OCI-LY7 (cell line): ENCODE measurements at regions not wholly inside any gene's neighbourhood (a gene's known extent, or its start where the extent isn't known, plus 50 kb on each side); places are given as distances from the start of the nearest gene placed in this dataset.

ENCODE experiments used
- BruUV-seq: library from RNA; stranded (reverse); fragments of 400-500 nt; replicated peaks from 2 replicates; lab custom pipeline; 2021; lab: Mats Ljungman, UMichigan
- CTCF ChIA-PET: fragments of 300-600 bp; sonication (Branson Sonifier 250); formaldehyde crosslinking; loops from one replicate; lab custom pipeline; 2022; ENCODE audit warnings: antibody characterized with exemption; ENCODE audit not compliant: unreplicated experiment; lab: Charles Lee
- POLR2A ChIA-PET: fragments of 300-600 bp; sonication (Branson Sonifier 250); formaldehyde crosslinking; loops from one replicate; lab custom pipeline; 2022; ENCODE audit warnings: antibody characterized with exemption; lab: Charles Lee
- DNase-seq: peaks from one replicate; pipeline ENCODE4 v3.0.0-alpha.2; 2015; ENCODE audit warnings: low spot score
- H2AFZ ChIP-seq: fragments of 200-600 bp; sonication (generic), shearing (Covaris generic); 2 replicates; pipeline ENCODE4 v1.6.1; 2014; ENCODE audit warnings: mild to moderate bottlenecking, antibody characterized with exemption, low read length, moderate library complexity
- H3K27ac ChIP-seq: fragments of 200-600 bp; sonication (generic); 2 replicates; pipeline ENCODE4 v1.5.1; 2014; ENCODE audit warnings: mixed run types, low read depth, mild to moderate bottlenecking, moderate library complexity, low read length, inconsistent platforms; ENCODE audit not compliant: poor library complexity, severe bottlenecking
- H3K36me3 ChIP-seq: fragments of 200-600 bp; sonication (generic); 2 replicates; pipeline ENCODE4 v1.6.1; 2014; ENCODE audit warnings: mild to moderate bottlenecking, antibody characterized with exemption, low read length, moderate library complexity, mixed read lengths; ENCODE audit not compliant: insufficient read depth
- H3K4me1 ChIP-seq: fragments of 200-600 bp; sonication (generic); 2 replicates; pipeline ENCODE4 v1.5.1; 2014; ENCODE audit warnings: mild to moderate bottlenecking, low read length; ENCODE audit not compliant: insufficient read depth, poor library complexity, severe bottlenecking
- H3K4me2 ChIP-seq: fragments of 200-600 bp; sonication (generic); 2 replicates; pipeline ENCODE4 v1.6.1; 2014; ENCODE audit warnings: mild to moderate bottlenecking, low read length
- H3K4me3 ChIP-seq: fragments of 200-600 bp; sonication (generic); 2 replicates; pipeline ENCODE4 v1.5.1; 2014; ENCODE audit warnings: mild to moderate bottlenecking, low read depth, low read length; ENCODE audit not compliant: poor library complexity, severe bottlenecking
- H3K79me2 ChIP-seq: fragments of 200-600 bp; sonication (generic); 2 replicates; pipeline ENCODE4 v1.6.1; 2016; ENCODE audit warnings: low read depth, mild to moderate bottlenecking, low read length, moderate library complexity, mixed read lengths; ENCODE audit not compliant: insufficient read depth
- H3K9me2 ChIP-seq: fragments of 200-600 bp; sonication (generic); 2 replicates; pipeline ENCODE4 v1.6.1; 2016; ENCODE audit warnings: mild to moderate bottlenecking, low read length, mixed read lengths; ENCODE audit not compliant: insufficient read depth
- H3K9me3 ChIP-seq: fragments of 200-600 bp; sonication (generic); 2 replicates; pipeline ENCODE4 v1.6.1; 2014; ENCODE audit warnings: mild to moderate bottlenecking, mixed run types, low read length, mixed read lengths
- H4K20me1 ChIP-seq: fragments of 200-600 bp; sonication (generic); 2 replicates; pipeline ENCODE4 v1.6.1; 2014; ENCODE audit warnings: mild to moderate bottlenecking, antibody characterized with exemption, low read length, moderate library complexity, mixed read lengths; ENCODE audit not compliant: insufficient read depth
- EZH2phosphoT487 ChIP-seq: fragments of 200-600 bp; sonication (generic); IDR thresholded peaks from 2 replicates; pipeline ENCODE4 v1.6.1; 2018; ENCODE audit warnings: low read depth, borderline replicate concordance, mild to moderate bottlenecking, mixed run types, antibody characterized with exemption, low read length, moderate library complexity, mixed read lengths
- intact Hi-C: fragments of 100-400 bp; cut with micrococcal nuclease; formaldehyde crosslinking; loops from one replicate; pipeline ENCODE4 v1.10.0; 2022; ENCODE audit not compliant: unreplicated experiment
- TF ChIP-seq, protein P1 (sequence below): fragments of 200-600 bp; sonication (generic); conservative IDR thresholded peaks from 2 replicates; pipeline ENCODE4 v1.5.1; 2014; ENCODE audit warnings: mild to moderate bottlenecking, antibody characterized with exemption, low read length, moderate library complexity, mixed read lengths

DNA sequence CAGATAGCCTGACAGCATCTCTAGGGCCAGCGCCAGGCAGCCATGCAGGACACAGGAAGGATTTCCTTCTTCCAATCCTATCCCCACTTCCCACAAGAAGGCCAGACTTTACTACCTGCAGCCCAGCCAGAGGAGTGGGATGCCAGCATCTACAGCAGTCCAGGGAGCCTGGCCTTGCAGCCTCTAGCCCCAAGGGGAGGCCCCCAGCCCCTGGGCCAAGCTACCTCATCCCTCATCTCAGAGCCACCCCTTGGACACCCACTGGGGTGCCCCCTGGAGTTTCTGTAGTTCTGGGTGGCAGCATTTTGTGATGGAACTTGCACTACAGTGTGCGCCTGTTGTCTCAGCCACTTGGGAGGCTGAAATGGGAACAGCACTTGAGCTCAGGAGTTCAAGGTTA is 170.8 kb upstream of the PODXL start:
- Histone ChIP-seq H3K4me2 (no peak overlapping the region), H3K27ac (no peak overlapping the region), H3K4me3 (no peak overlapping the region), H3K4me1 (no peaks in the 10 kb centered on the region), H3K9me2 (no peaks in the 10 kb centered on the region), H3K9me3 (no peaks in the 10 kb centered on the region), H4K20me1 (no peaks in the 10 kb centered on the region), H3K79me2 (no peaks in the 10 kb centered on the region), H2AFZ (no peak overlapping the region), H3K36me3 (no peaks in the 10 kb centered on the region)
- ChIA-PET CTCF (no interaction called here), POLR2A (no interaction called here)
- intact Hi-C loops, result no loop called here
- no peak for TF ChIP-seq EZH2phosphoT487
- TF ChIP-seq, protein P1, sequence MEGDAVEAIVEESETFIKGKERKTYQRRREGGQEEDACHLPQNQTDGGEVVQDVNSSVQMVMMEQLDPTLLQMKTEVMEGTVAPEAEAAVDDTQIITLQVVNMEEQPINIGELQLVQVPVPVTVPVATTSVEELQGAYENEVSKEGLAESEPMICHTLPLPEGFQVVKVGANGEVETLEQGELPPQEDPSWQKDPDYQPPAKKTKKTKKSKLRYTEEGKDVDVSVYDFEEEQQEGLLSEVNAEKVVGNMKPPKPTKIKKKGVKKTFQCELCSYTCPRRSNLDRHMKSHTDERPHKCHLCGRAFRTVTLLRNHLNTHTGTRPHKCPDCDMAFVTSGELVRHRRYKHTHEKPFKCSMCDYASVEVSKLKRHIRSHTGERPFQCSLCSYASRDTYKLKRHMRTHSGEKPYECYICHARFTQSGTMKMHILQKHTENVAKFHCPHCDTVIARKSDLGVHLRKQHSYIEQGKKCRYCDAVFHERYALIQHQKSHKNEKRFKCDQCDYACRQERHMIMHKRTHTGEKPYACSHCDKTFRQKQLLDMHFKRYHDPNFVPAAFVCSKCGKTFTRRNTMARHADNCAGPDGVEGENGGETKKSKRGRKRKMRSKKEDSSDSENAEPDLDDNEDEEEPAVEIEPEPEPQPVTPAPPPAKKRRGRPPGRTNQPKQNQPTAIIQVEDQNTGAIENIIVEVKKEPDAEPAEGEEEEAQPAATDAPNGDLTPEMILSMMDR, result no peak
- DNase-seq, result no peak
- BruUV-seq, result no TSS peak

DNA sequence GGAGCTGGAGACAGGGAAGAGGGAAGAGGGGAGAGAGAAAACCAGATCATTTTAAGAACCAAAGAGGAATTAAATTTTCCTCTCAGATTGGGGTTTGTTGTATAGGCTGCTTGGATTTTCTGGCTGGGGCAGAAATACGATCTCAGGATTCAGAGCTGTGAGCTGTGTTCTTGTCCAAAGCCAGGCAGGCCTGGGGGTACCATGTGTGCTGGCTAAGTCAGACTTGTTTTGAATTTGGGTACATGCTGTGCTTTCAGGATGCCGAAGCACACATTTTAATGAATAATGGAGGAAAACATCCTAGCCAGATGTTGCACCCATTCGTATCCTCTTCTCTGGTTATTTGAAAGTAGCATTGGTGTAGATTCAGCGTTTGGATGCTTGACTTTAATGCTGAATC is 170.3 kb upstream of the PODXL start:
- no peak for DNase-seq
- ChIA-PET POLR2A (no interaction called here), CTCF (no interaction called here)
- Histone ChIP-seq H3K4me3 (no peak overlapping the region), H3K9me3 (no peaks in the 10 kb centered on the region), H3K36me3 (no peaks in the 10 kb centered on the region), H3K9me2 (no peaks in the 10 kb centered on the region), H3K4me2 (no peak overlapping the region), H3K79me2 (no peaks in the 10 kb centered on the region), H2AFZ (no peak overlapping the region), H3K27ac (no peak overlapping the region), H3K4me1 (no peaks in the 10 kb centered on the region), H4K20me1 (no peaks in the 10 kb centered on the region)
- TF ChIP-seq, protein P1, result no peak
- no peak for TF ChIP-seq EZH2phosphoT487
- intact Hi-C loops, result no loop called here
- no TSS peak for BruUV-seq

DNA sequence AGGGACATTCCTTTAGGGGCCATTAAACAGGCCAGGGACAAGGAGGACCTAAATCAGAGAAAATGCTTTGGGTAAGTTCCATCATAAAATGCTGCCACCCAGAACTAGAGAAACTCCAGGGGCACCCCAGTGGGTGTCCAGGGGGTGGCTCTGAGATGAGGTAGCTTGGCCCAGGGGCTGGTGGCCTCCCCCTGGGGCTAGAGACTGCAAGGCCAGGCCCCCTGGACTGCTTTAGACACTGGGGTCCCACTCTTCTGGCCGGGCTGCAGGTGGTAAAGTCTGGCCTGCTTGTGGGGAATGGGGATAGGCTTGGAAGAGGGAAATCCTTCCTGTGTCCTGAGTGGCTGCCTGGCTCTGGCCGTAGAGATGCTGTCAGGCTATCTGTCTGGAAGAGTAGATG is 169.6 kb upstream of the PODXL start:
- Histone ChIP-seq H3K4me2 (no peak overlapping the region), H4K20me1 (no peaks in the 10 kb centered on the region), H3K27ac (no peak overlapping the region), H3K36me3 (no peaks in the 10 kb centered on the region), H3K4me1 (no peaks in the 10 kb centered on the region), H3K9me2 (no peaks in the 10 kb centered on the region), H3K79me2 (no peaks in the 10 kb centered on the region), H3K9me3 (no peaks in the 10 kb centered on the region), H3K4me3 (no peak overlapping the region), H2AFZ (no peak overlapping the region)
- BruUV-seq, result no TSS peak
- TF ChIP-seq EZH2phosphoT487, result no peak
- TF ChIP-seq, protein P1, result no peak
- ChIA-PET CTCF (no interaction called here), POLR2A (no interaction called here)
- DNase-seq, result no peak
- intact Hi-C loops, result no loop called here
